GM08714 (cell line): ENCODE measurements at regions not wholly inside any gene's neighbourhood (a gene's known extent, or its start where the extent isn't known, plus 50 kb on each side); places are given as distances from the start of the nearest gene placed in this dataset.

Experiments used
- H3K4me3 ChIP-seq: fragments of 200-500 bp; sonication (Bioruptor generic); 2 replicates; pipeline ENCODE4 v1.5.1; 2014; ENCODE audit warnings: mild to moderate bottlenecking, low read length, inconsistent platforms
- ZNF274 ChIP-seq: IDR thresholded peaks from 2 replicates; pipeline ENCODE4 v1.6.1; 2012; ENCODE audit warnings: mild to moderate bottlenecking, low read depth, low read length

- H3K4me3 ChIP-seq, result no peak overlapping the region
- TF ChIP-seq ZNF274, result no peak
These were observed 205.5 kb upstream of the KLF14 start for GRCh38 chr7:130939321-130940095.

- peak overlapping the region; percentile 50; the same call in 1 of the 2 replicates for H3K4me3 ChIP-seq
These were observed 206.3 kb upstream of the KLF14 start for GRCh38 chr7:130940326-130940725.

GRCh38 chr7:130940907-130941306, 206.9 kb upstream of the KLF14 start:
- peak overlapping the region; percentile 50 for H3K4me3 ChIP-seq
- no peak for TF ChIP-seq ZNF274

More at GRCh38 chr7:130940326-130940725, 206.3 kb upstream of the KLF14 start:
- no peak for TF ChIP-seq ZNF274

- no peak for TF ChIP-seq ZNF274
- H3K4me3 ChIP-seq, result peak overlapping the region; percentile 70
These were observed 207.6 kb upstream of the KLF14 start for GRCh38 chr7:130941322-130942210.

- no peak for TF ChIP-seq ZNF274
These were observed 208.4 kb upstream of the KLF14 start for GRCh38 chr7:130942211-130942964.

GRCh38 chr7:130943336-130943901, 209.4 kb upstream of the KLF14 start:
- no peak for TF ChIP-seq ZNF274
- H3K4me3 ChIP-seq, result peak overlapping the region; percentile 41; the same call in 1 of the 2 replicates

More at GRCh38 chr7:130942211-130942964, 208.4 kb upstream of the KLF14 start:
- peak overlapping the region; percentile 70 for H3K4me3 ChIP-seq

- TF ChIP-seq ZNF274, result no peak
- H3K4me3 ChIP-seq, result peak overlapping the region; percentile 41; the same call in 1 of the 2 replicates
These were observed 210.0 kb upstream of the KLF14 start for GRCh38 chr7:130943981-130944380.

GRCh38 chr7:130944997-130945396, 211.0 kb upstream of the KLF14 start:
- H3K4me3 ChIP-seq, result no peak overlapping the region
- no peak for TF ChIP-seq ZNF274

GRCh38 chr7:130945411-130945811, 211.4 kb upstream of the KLF14 start:
- H3K4me3 ChIP-seq, result peak overlapping the region; percentile 1; the same call in 1 of the 2 replicates
- no peak for TF ChIP-seq ZNF274

GRCh38 chr7:130946114-130946513, 212.1 kb upstream of the KLF14 start:
- TF ChIP-seq ZNF274, result no peak
- H3K4me3 ChIP-seq, result no peak overlapping the region

GRCh38 chr7:130947792-130948580, 214.0 kb upstream of the KLF14 start:
- TF ChIP-seq ZNF274, result no peak
- H3K4me3 ChIP-seq, result no peak overlapping the region

- no peak for TF ChIP-seq ZNF274
- H3K4me3 ChIP-seq, result no peak overlapping the region
These were observed 214.8 kb upstream of the KLF14 start for GRCh38 chr7:130948822-130949221.

- no peak overlapping the region for H3K4me3 ChIP-seq
- no peak for TF ChIP-seq ZNF274
These were observed 215.5 kb upstream of the KLF14 start for GRCh38 chr7:130949550-130949949.
